CD14-positive monocyte (primary cell): ENCODE measurements at regions not wholly inside any gene's neighbourhood (a gene's known extent, or its start where the extent isn't known, plus 50 kb on each side); places are given as distances from the start of the nearest gene placed in this dataset.
"Not testable (repeated sequence)": the region's sequence is repeated elsewhere in the genome, so short reads cannot be mapped to it uniquely, and the experiment has no call there.

ENCODE experiments used
- DNase-seq, 3 donors: peaks; one replicate each; pipeline ENCODE4 v3.0.0-alpha.2; 2011 to 2022
- H2AFZ ChIP-seq: 2 replicates; pipeline ENCODE4 v1.6.0; 2012; ENCODE audit warnings: mild to moderate bottlenecking, low read depth, low read length, inconsistent platforms; ENCODE audit not compliant: insufficient read depth, poor library complexity, severe bottlenecking
- H3K27ac ChIP-seq, 2 donors: 1 replicate in 1 of 2; 2 replicates in 1 of 2; pipeline ENCODE4 v1.5.1; 2012 to 2013; ENCODE audit warnings: low read length in 2 of 2, control low read depth in 1 of 2, inconsistent platforms in 1 of 2, low read depth in 1 of 2, mild to moderate bottlenecking in 1 of 2
- H3K27me3 ChIP-seq, 2 donors: one replicate each; pipeline versions ENCODE4 v1.6.0 to v1.6.1; 2011 to 2013; ENCODE audit warnings: low read length in 2 of 2; ENCODE audit not compliant: control insufficient read depth in 2 of 2, insufficient read depth in 2 of 2
- H3K36me3 ChIP-seq, 2 donors: replicated peaks in 1 of 2; 1 replicate in 1 of 2; 2 replicates in 1 of 2; pipeline versions ENCODE4 v1.5.1 to v1.6.1; 2012 to 2013; ENCODE audit warnings: low read length in 2 of 2, control low read depth in 1 of 2, inconsistent platforms in 1 of 2, mild to moderate bottlenecking in 1 of 2; ENCODE audit not compliant: insufficient read depth in 2 of 2, control insufficient read depth in 1 of 2
- H3K4me1 ChIP-seq, 2 donors: 1 replicate in 1 of 2; 2 replicates in 1 of 2; pipeline versions ENCODE4 v1.5.1 to v1.6.1; 2012 to 2013; ENCODE audit warnings: low read length in 2 of 2, control low read depth in 1 of 2, inconsistent platforms in 1 of 2, mild to moderate bottlenecking in 1 of 2, moderate library complexity in 1 of 2; ENCODE audit not compliant: insufficient read depth in 2 of 2, control insufficient read depth in 1 of 2
- H3K4me2 ChIP-seq: replicated peaks from 2 replicates; pipeline ENCODE3; 2012; ENCODE audit warnings: low read length, moderate library complexity, mild to moderate bottlenecking; ENCODE audit not compliant: poor library complexity, severe bottlenecking; ENCODE audit errors: extremely low read depth
- H3K4me3 ChIP-seq, 3 experiments: fragments of 200-600 bp in 1 of 3; sonication (generic) in 1 of 3; replicated peaks in 1 of 3; 1 replicate in 2 of 3; 2 replicates in 1 of 3; pipeline ENCODE4 v1.5.1; 2011 to 2013; ENCODE audit warnings: low read length in 3 of 3, mild to moderate bottlenecking in 3 of 3, control low read depth in 2 of 3, low read depth in 2 of 3, inconsistent platforms in 1 of 3, moderate library complexity in 1 of 3
- H3K79me2 ChIP-seq: 2 replicates; pipeline ENCODE4 v1.6.0; 2012; ENCODE audit warnings: mild to moderate bottlenecking, control low read depth, inconsistent platforms, low read length, moderate library complexity; ENCODE audit not compliant: insufficient read depth
- H3K9ac ChIP-seq: 2 replicates; pipeline ENCODE4 v1.6.0; 2017; ENCODE audit warnings: low read length, mild to moderate bottlenecking; ENCODE audit not compliant: insufficient read depth, poor library complexity, severe bottlenecking
- H3K9me3 ChIP-seq, 2 donors: replicated peaks in 1 of 2; 1 replicate in 1 of 2; 2 replicates in 1 of 2; pipeline versions ENCODE4 v1.5.1 to v1.6.1; 2012 to 2013; ENCODE audit warnings: low read length in 2 of 2, control low read depth in 1 of 2; ENCODE audit not compliant: control insufficient read depth in 1 of 2, insufficient read depth in 1 of 2
- H4K20me1 ChIP-seq: 2 replicates; pipeline ENCODE4 v1.6.0; 2012; ENCODE audit warnings: mild to moderate bottlenecking, low read length, control low read depth, moderate library complexity; ENCODE audit not compliant: insufficient read depth
- H3K27ac Mint-ChIP-seq, 7 donors: one replicate each; pipeline ENCODE4 v1.8.0; 2020; ENCODE audit warnings: mild to moderate bottlenecking in 7 of 7, mixed read lengths in 7 of 7, moderate library complexity in 6 of 7, inconsistent platforms in 2 of 7
- H3K27me3 Mint-ChIP-seq, 3 donors: one replicate each; pipeline ENCODE4 v1.8.0; 2021 to 2022; ENCODE audit warnings: low read depth in 3 of 3, mild to moderate bottlenecking in 3 of 3, mixed read lengths in 3 of 3, moderate library complexity in 3 of 3, inconsistent platforms in 1 of 3
- H3K36me3 Mint-ChIP-seq, 2 donors: one replicate each; pipeline ENCODE4 v1.8.0; 2020; ENCODE audit warnings: mixed read lengths in 2 of 2, inconsistent platforms in 1 of 2, mild to moderate bottlenecking in 1 of 2
- H3K4me1 Mint-ChIP-seq: one replicate; pipeline ENCODE4 v1.8.0; 2020; ENCODE audit warnings: mild to moderate bottlenecking, mixed read lengths
- H3K4me3 Mint-ChIP-seq, 2 donors: one replicate each; pipeline ENCODE4 v1.8.0; 2020; ENCODE audit warnings: mild to moderate bottlenecking in 2 of 2, mixed read lengths in 2 of 2, moderate library complexity in 1 of 2
- H3K9me3 Mint-ChIP-seq, 7 donors: one replicate each; pipeline ENCODE4 v1.8.0; 2020 to 2022; ENCODE audit warnings: mixed read lengths in 7 of 7, mild to moderate bottlenecking in 6 of 7, moderate library complexity in 6 of 7, inconsistent platforms in 2 of 7
- WGBS: methylation state at CpG from one replicate; pipeline ENCODE4 v1.1.5; 2013; ENCODE audit warnings: missing lambda C conversion rate; ENCODE audit not compliant: insufficient coverage; 5-methylcytosine and 5-hydroxymethylcytosine counted together
- intact Hi-C, 2 donors: fragments of 100-400 bp; cut with micrococcal nuclease; formaldehyde crosslinking; loops; one replicate each; pipeline versions ENCODE4 v1.15.0 to v1.15.1; 2023
- TF ChIP-seq, protein P1 (sequence below): fragments of 200-600 bp; IDR thresholded peaks from one replicate; pipeline ENCODE4 v1.8.0; 2022; ENCODE audit warnings: antibody characterized with exemption, mild to moderate bottlenecking

DNA sequence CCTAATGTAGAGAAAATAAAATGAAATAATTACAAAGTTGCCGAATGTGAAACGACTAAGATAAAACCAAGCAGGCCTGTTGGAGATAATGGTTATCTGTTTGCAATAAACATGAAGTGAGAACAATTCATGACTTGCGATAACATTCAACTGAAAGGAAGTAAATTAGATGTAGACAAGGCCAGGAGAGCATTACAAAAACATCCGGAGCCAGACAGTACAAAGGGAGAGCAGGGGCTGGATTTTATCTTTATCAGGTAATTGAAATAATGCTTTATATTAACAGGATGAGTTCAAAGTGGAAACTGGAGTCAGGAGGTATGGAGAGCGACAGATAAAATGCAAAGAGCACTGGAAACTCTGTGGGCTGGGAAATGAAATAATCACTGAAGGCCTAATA lies 265.6 kb upstream of the GOT2 start:
- no peak for DNase-seq
- Histone ChIP-seq H3K36me3 (no peaks in the 10 kb centered on the region), H3K9ac (no peak overlapping the region), H2AFZ (no peak overlapping the region), H3K4me2 (no peak overlapping the region), H3K4me3 (no peak overlapping the region), H3K27ac (no peak overlapping the region), H3K27me3 (no peaks in the 10 kb centered on the region), H3K79me2 (no peaks in the 10 kb centered on the region), H3K9me3 (no peaks in the 10 kb centered on the region), H3K4me1 (no peaks in the 10 kb centered on the region), H4K20me1 (no peaks in the 10 kb centered on the region)
- Mint-ChIP-seq H3K27me3 (no peaks in the 10 kb centered on the region), H3K4me1 (peaks cover 2% of the 10 kb centered on the region), H3K27ac (no peak overlapping the region), H3K9me3 (peaks cover 0 to 13% (median 6%) of the 10 kb centered on the region in 7 donors), H3K4me3 (no peak overlapping the region), H3K36me3 (no peaks in the 10 kb centered on the region)
- intact Hi-C loops = no loop called here
- TF ChIP-seq, protein P1, sequence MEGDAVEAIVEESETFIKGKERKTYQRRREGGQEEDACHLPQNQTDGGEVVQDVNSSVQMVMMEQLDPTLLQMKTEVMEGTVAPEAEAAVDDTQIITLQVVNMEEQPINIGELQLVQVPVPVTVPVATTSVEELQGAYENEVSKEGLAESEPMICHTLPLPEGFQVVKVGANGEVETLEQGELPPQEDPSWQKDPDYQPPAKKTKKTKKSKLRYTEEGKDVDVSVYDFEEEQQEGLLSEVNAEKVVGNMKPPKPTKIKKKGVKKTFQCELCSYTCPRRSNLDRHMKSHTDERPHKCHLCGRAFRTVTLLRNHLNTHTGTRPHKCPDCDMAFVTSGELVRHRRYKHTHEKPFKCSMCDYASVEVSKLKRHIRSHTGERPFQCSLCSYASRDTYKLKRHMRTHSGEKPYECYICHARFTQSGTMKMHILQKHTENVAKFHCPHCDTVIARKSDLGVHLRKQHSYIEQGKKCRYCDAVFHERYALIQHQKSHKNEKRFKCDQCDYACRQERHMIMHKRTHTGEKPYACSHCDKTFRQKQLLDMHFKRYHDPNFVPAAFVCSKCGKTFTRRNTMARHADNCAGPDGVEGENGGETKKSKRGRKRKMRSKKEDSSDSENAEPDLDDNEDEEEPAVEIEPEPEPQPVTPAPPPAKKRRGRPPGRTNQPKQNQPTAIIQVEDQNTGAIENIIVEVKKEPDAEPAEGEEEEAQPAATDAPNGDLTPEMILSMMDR = no peak
- whole genome bisulfite sequencing = 64% methylated on average over 3 of the region's 5 CpGs

DNA sequence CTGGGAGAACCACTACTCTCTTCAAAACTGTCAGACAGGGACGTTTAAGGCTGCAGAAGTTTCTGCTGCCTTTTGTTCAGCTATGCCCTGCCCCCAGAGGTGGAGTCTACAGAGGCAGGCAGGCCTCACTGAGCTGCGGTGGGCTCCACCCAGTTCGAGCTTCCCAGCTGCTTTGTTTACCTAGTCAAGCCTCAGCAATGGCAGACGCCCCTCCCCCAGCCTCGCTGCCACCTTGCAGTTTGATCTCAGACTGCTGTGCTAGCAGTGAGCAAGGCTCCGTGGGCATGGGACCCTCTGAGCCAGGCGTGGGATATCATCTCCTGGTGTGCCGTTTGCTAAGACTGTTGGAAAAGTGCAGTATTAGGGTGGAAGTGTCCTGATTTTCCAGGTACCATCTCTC lies 258.6 kb upstream of the GOT2 start:
- H3K27me3 ChIP-seq, H2AFZ ChIP-seq, H3K36me3 Mint-ChIP-seq, H3K9ac ChIP-seq, H3K9me3 ChIP-seq, H3K4me2 ChIP-seq, H4K20me1 ChIP-seq, H3K27me3 Mint-ChIP-seq, H3K27ac ChIP-seq, H3K36me3 ChIP-seq, H3K4me3 Mint-ChIP-seq, intact Hi-C loops, H3K79me2 ChIP-seq, DNase-seq, H3K4me1 ChIP-seq, H3K27ac Mint-ChIP-seq, H3K4me3 ChIP-seq, H3K4me1 Mint-ChIP-seq: not testable (repeated sequence)
- WGBS = 98% methylated on average over 5 of the region's 8 CpGs
- H3K9me3 Mint-ChIP-seq = peaks cover 0 to 14% (median 8%) of the 10 kb centered on the region in 7 donors

DNA sequence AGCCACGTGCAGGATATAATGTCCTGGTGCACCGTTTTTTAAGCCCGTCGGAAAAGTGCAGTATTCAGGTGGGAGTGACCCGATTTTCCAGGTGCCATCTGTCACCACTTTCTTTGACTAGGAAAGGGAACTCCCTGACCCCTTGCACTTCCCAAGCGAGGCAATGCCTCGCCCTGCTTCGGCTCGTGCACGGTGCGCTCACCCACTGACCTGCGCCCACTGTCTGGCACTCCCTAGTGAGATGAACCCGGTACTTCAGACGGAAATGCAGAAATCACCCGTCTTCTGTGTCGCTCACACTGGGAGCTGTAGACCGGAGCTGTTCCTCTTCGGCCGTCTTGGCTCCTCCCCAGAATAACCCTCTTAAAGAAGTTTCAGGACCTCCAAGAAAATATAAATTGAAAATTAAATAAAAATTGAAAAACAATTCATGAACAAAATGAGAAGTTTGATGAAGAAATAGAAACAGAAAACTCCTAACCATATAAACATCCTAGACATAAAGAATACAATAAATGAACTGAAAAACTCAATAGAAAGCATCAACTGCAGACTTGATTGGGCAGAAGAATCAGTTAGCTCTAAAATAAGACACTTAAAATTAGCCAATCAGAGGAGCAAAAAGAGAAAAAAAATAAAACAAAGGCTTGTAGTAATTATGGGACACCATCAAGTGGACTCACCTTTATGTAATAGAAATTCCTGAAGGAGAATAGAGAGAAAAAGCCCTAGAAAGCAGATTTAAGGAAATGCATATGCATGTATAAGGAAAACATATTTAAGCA lies 249.3 kb upstream of the GOT2 start:
- H3K4me3 Mint-ChIP-seq, H3K4me2 ChIP-seq, H3K4me1 Mint-ChIP-seq, H3K4me3 ChIP-seq, H3K27ac Mint-ChIP-seq, H4K20me1 ChIP-seq, H3K27me3 Mint-ChIP-seq, H3K36me3 ChIP-seq, intact Hi-C loops, H3K27ac ChIP-seq, H3K9ac ChIP-seq, DNase-seq, H3K4me1 ChIP-seq, H3K36me3 Mint-ChIP-seq, H3K79me2 ChIP-seq, H2AFZ ChIP-seq, H3K27me3 ChIP-seq: not testable (repeated sequence)
- peaks cover 20 to 49% (median 42%) of the 10 kb centered on the region in 7 donors for H3K9me3 Mint-ChIP-seq
- 91% methylated on average over 9 of the region's 19 CpGs for WGBS
- H3K9me3 ChIP-seq = peaks cover 24 to 32% of the 10 kb centered on the region in 2 donors
